Loucy (cell line): ENCODE measurements at regions not wholly inside any gene's neighbourhood (a gene's known extent, or its start where the extent isn't known, plus 50 kb on each side); places are given as distances from the start of the nearest gene placed in this dataset.
"Not testable (repeated sequence)": the region's sequence is repeated elsewhere in the genome, so short reads cannot be mapped to it uniquely, and the experiment has no call there.

Experiments used
- EZH2phosphoT487 ChIP-seq: fragments of 200-600 bp; IDR thresholded peaks from 2 replicates; pipeline ENCODE4 v1.6.1; 2018; ENCODE audit warnings: antibody characterized with exemption, mild to moderate bottlenecking, moderate library complexity, borderline replicate concordance
- TF ChIP-seq, protein P1 (sequence below): fragments of 200-600 bp; sonication (generic); conservative IDR thresholded peaks from 2 replicates; pipeline ENCODE4 v1.5.1; 2014; ENCODE audit warnings: mild to moderate bottlenecking, antibody characterized with exemption, low read length

DNA sequence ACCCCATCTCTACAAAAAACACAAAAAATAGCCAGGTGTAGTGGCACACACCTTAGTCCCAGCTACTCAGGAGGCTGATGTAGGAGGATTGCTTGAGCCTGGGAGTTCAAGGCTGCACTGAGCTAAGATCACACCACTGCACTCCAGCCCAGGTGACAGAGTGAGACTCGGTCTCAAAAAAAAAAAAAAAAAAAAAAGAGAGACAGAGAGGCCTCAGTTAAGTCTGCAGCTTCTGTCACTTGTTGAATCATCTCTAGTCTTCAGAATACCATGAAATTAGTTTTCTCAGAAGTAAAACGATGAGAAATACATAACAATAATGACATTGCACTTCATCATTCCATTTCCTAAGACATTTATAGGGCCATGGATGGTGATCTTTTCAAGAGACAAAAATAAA is 118.0 kb downstream of the PPIAL4G start:
- TF ChIP-seq, protein P1, sequence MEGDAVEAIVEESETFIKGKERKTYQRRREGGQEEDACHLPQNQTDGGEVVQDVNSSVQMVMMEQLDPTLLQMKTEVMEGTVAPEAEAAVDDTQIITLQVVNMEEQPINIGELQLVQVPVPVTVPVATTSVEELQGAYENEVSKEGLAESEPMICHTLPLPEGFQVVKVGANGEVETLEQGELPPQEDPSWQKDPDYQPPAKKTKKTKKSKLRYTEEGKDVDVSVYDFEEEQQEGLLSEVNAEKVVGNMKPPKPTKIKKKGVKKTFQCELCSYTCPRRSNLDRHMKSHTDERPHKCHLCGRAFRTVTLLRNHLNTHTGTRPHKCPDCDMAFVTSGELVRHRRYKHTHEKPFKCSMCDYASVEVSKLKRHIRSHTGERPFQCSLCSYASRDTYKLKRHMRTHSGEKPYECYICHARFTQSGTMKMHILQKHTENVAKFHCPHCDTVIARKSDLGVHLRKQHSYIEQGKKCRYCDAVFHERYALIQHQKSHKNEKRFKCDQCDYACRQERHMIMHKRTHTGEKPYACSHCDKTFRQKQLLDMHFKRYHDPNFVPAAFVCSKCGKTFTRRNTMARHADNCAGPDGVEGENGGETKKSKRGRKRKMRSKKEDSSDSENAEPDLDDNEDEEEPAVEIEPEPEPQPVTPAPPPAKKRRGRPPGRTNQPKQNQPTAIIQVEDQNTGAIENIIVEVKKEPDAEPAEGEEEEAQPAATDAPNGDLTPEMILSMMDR = not testable (repeated sequence)
- TF ChIP-seq EZH2phosphoT487 = not testable (repeated sequence)
